HUES64 (cell line): ENCODE measurements at regions not wholly inside any gene's neighbourhood (a gene's known extent, or its start where the extent isn't known, plus 50 kb on each side); places are given as distances from the start of the nearest gene placed in this dataset.

ENCODE experiments used
- H3K27ac ChIP-seq: 2 replicates; pipeline ENCODE4 v1.7.0; 2013; ENCODE audit warnings: low read depth, low read length, inconsistent platforms
- H3K27me3 ChIP-seq: 2 replicates; pipeline ENCODE4 v1.6.1; 2013; ENCODE audit warnings: mild to moderate bottlenecking, low read length; ENCODE audit not compliant: insufficient read depth
- H3K36me3 ChIP-seq: 2 replicates; pipeline ENCODE4 v1.6.1; 2013; ENCODE audit warnings: mild to moderate bottlenecking, low read length; ENCODE audit not compliant: insufficient read depth
- H3K4me1 ChIP-seq: 2 replicates; pipeline ENCODE4 v1.6.1; 2013; ENCODE audit warnings: mild to moderate bottlenecking, low read length, moderate library complexity; ENCODE audit not compliant: insufficient read depth
- H3K4me3 ChIP-seq: 2 replicates; pipeline ENCODE4 v1.5.1; 2013; ENCODE audit warnings: mild to moderate bottlenecking, low read length, moderate library complexity
- H3K9ac ChIP-seq: 2 replicates; pipeline ENCODE4 v1.6.1; 2013; ENCODE audit warnings: mild to moderate bottlenecking, low read depth, low read length
- H3K9me3 ChIP-seq: 2 replicates; pipeline ENCODE4 v1.6.1; 2013; ENCODE audit warnings: low read depth, low read length; ENCODE audit not compliant: insufficient read depth
- WGBS: fragments of 150-250, 120-280 bp; methylation state at CpG from one replicate; pipeline ENCODE4 v1.1.7; 2013; ENCODE audit warnings: missing lambda C conversion rate; 5-methylcytosine and 5-hydroxymethylcytosine counted together

DNA sequence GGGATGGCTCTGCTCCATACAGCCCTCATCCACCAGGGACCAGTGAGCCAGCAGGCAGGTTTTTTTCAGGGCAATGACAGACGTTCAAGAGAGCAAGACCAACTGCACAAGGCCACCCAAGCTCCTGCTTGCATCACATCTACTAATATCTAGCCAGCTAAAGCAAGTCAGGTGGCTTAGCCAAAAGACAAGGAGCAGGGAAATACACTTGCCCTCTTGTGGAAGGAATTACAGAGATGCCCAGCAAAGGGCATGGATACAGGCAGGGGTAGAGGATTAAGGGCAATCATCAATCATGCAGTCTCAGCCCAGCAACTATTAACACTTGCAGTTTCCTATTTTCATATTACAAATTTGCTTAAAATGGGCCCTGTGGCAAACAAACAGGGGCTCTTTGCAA is 81.5 kb upstream of the NTRK3 start:
- Histone ChIP-seq H3K36me3 (no peaks in the 10 kb centered on the region), H3K27me3 (no peaks in the 10 kb centered on the region), H3K9ac (no peak overlapping the region), H3K4me1 (peaks cover 3% of the 10 kb centered on the region; the same call in 1 of the 2 replicates), H3K9me3 (no peaks in the 10 kb centered on the region), H3K27ac (no peak overlapping the region), H3K4me3 (no peak overlapping the region)
- 46% methylated on average over 1 of the region's 1 CpG for WGBS

DNA sequence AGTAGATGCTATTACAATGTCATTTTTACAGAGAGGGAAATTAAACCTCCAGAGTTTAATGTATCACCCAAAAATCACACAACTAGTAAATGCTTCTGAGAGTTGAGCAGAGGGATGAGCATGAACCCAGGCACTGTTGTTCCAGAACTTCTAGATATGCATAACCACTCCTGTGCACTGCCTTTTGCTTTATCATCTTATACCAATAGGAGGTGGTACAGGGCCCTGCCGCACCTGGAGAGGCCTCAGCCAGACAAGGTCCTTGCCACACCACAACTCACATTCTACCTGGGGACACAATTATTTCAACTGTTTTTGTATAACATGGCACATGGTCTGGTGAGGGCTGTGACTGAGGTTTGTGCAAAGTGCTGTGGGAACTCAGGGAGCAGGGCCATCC is 78.5 kb upstream of the NTRK3 start:
- Histone ChIP-seq H3K9ac (no peak overlapping the region), H3K4me3 (no peak overlapping the region), H3K27ac (no peak overlapping the region), H3K36me3 (no peaks in the 10 kb centered on the region), H3K9me3 (no peaks in the 10 kb centered on the region), H3K4me1 (peaks cover 3% of the 10 kb centered on the region; the same call in 1 of the 2 replicates), H3K27me3 (no peaks in the 10 kb centered on the region)
- WGBS = 100% methylated on average over 1 of the region's 1 CpG

- Histone ChIP-seq H3K4me1 (peaks cover 3% of the 10 kb centered on the region; the same call in 1 of the 2 replicates), H3K9me3 (no peaks in the 10 kb centered on the region), H3K36me3 (no peaks in the 10 kb centered on the region), H3K4me3 (no peak overlapping the region), H3K27me3 (no peaks in the 10 kb centered on the region), H3K27ac (no peak overlapping the region), H3K9ac (no peak overlapping the region)
- 74% methylated on average over 4 of the region's 4 CpGs for WGBS
Measured at GRCh38 chr15:88334436-88334835, 77.9 kb upstream of the NTRK3 start.

DNA sequence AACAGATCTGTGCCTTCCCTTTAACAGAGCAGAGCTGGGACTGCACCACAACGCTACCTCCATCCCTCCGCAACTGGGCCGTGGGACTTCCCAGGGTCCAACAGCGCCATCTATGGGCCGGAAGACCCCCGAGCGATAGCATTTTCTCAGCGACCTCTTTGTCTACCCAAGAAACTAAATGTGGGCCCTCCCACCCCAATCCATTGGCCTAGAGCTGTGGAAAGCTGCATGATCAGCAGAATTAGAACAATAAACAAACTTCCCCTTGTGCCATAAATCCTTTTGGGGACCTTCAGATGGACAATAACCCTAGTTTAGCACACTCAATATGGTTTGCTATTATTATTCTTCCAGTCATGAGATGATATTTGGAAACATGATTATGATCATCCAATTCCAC is 74.8 kb upstream of the NTRK3 start:
- WGBS = 5% methylated on average over 8 of the region's 8 CpGs
- Histone ChIP-seq H3K9ac (no peak overlapping the region), H3K27ac (no peak overlapping the region), H3K4me1 (peaks cover 3% of the 10 kb centered on the region; the same call in 1 of the 2 replicates), H3K9me3 (no peaks in the 10 kb centered on the region), H3K36me3 (no peaks in the 10 kb centered on the region), H3K4me3 (no peak overlapping the region), H3K27me3 (no peaks in the 10 kb centered on the region)

- WGBS = 96% methylated on average over 3 of the region's 3 CpGs
Measured at GRCh38 chr15:88326924-88327323, 70.4 kb upstream of the NTRK3 start.

DNA sequence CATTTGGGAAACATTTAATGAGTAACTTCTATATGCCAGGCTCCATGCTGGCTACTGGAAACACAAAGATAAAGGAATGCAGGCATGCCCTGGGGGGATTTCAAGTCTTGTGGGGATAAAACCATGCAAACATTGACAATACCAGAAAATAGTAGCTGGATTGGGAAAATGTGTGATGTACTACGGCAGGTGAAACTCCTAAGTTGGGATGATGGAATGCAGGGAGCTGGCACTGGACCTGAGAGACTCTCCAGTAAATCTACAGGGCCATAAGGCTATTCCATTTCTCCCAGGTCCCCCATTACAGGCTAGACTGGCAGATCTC is 68.2 kb upstream of the NTRK3 start:
- no peak overlapping the region for H3K9ac ChIP-seq
- H3K27ac ChIP-seq = no peak overlapping the region
- no peaks in the 10 kb centered on the region for H3K4me1 ChIP-seq
- H3K9me3 ChIP-seq = no peaks in the 10 kb centered on the region
- no peak overlapping the region for H3K4me3 ChIP-seq
- no peaks in the 10 kb centered on the region for H3K36me3 ChIP-seq
- WGBS = 88% methylated on average over 1 of the region's 1 CpG
- no peaks in the 10 kb centered on the region for H3K27me3 ChIP-seq

More at GRCh38 chr15:88326924-88327323, 70.4 kb upstream of the NTRK3 start:
- Histone ChIP-seq H3K4me3 (no peak overlapping the region), H3K36me3 (no peaks in the 10 kb centered on the region), H3K4me1 (no peaks in the 10 kb centered on the region), H3K27me3 (no peaks in the 10 kb centered on the region), H3K27ac (no peak overlapping the region), H3K9me3 (no peaks in the 10 kb centered on the region), H3K9ac (no peak overlapping the region)

DNA sequence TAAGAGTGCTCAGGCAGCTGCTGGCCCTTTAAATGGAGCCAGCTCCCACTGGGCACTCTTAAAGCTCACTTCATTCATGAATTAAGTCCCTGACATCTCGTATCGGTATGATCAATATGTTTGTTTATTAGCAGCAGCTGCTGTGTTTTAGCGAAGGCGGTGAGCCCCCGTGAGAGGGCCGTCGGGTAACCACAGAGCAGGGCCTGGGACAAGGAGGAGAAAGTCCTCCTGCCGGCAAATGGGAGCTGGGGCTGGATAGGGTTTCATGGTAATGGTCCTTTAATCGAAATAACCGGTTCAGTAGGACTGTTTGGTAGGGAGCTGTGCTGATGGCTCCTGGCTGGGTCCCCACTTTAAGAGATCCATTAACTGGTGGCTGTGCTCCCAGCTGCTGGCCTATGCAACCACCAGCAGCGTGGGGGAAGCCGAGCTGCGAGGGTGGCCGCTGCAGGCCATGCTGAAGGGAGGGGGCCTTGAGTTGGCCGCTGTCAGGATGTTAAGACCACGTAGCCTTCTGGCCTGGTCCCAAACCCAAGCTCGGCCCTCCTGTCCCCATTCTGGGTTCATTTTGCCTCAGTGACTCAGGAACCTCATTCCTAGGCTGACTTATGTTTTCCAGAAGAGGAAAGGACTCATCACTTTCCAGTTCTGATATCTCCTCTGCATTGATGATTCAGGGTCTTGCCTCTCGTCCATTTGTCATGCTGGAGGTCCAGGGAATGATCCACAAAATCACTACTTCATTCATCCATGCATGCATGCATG is 67.6 kb upstream of the NTRK3 start:
- Histone ChIP-seq H3K4me3 (no peak overlapping the region), H3K27ac (no peak overlapping the region), H3K4me1 (no peaks in the 10 kb centered on the region), H3K9me3 (no peaks in the 10 kb centered on the region), H3K27me3 (no peaks in the 10 kb centered on the region), H3K9ac (no peak overlapping the region), H3K36me3 (no peaks in the 10 kb centered on the region)
- whole genome bisulfite sequencing = 92% methylated on average over 18 of the region's 18 CpGs

- Histone ChIP-seq H3K27ac (no peak overlapping the region), H3K9me3 (no peaks in the 10 kb centered on the region), H3K9ac (no peak overlapping the region), H3K36me3 (no peaks in the 10 kb centered on the region), H3K27me3 (no peaks in the 10 kb centered on the region), H3K4me1 (no peaks in the 10 kb centered on the region), H3K4me3 (no peak overlapping the region)
- WGBS = 96% methylated on average over 6 of the region's 8 CpGs
Measured at GRCh38 chr15:88323468-88323867, 66.9 kb upstream of the NTRK3 start.

DNA sequence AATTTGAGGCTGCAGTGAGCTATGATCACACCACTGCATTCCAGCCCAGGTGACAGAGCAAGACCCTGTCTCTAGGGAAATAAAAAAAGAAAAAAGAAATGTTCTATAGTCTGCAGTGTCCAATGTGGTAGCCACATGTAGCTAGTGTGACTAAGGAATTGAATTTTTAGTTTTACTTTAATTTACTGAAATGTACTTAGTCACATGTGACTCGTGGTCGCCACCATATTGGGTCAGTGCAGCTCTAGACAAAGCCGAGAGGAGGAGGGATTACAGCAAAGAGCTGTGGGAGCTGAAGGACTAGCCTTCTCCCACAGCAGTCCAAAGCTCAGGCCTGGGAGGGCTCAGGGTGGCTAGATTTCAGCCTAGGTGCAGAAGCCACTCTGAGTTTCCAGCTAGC is 65.9 kb upstream of the NTRK3 start:
- Histone ChIP-seq H3K27me3 (no peaks in the 10 kb centered on the region), H3K9ac (no peak overlapping the region), H3K4me3 (no peak overlapping the region), H3K36me3 (no peaks in the 10 kb centered on the region), H3K4me1 (no peaks in the 10 kb centered on the region), H3K9me3 (no peaks in the 10 kb centered on the region), H3K27ac (no peak overlapping the region)
- WGBS = 92% methylated on average over 3 of the region's 3 CpGs

DNA sequence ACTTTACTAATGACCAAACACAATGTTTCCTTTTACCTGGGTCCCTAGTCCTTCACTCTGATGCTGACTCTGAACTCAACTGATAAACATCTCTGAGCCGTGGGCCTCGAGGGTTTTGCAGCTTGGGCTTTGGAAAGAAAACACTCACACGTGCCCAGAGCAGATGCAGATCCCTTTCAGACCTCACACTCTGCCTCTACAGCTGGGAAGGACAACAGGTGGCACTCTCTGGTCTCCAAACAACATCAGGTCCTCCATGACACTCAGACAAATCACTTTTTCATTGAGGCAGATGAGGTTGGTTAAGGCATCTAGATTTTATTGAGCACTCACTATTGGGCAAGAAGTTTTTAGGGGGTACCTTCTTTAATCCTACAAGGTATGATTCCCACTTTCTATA is 64.7 kb upstream of the NTRK3 start:
- H3K4me1 ChIP-seq = no peaks in the 10 kb centered on the region
- no peak overlapping the region for H3K9ac ChIP-seq
- no peaks in the 10 kb centered on the region for H3K36me3 ChIP-seq
- H3K4me3 ChIP-seq = no peak overlapping the region
- H3K9me3 ChIP-seq = no peaks in the 10 kb centered on the region
- no peaks in the 10 kb centered on the region for H3K27me3 ChIP-seq
- 75% methylated on average over 3 of the region's 3 CpGs for WGBS
- no peak overlapping the region for H3K27ac ChIP-seq

GRCh38 chr15:88316586-88316985 is 60.0 kb upstream of the NTRK3 start:
- Histone ChIP-seq H3K4me3 (no peak overlapping the region), H3K4me1 (no peaks in the 10 kb centered on the region), H3K9ac (no peak overlapping the region), H3K36me3 (no peaks in the 10 kb centered on the region), H3K27ac (no peak overlapping the region), H3K9me3 (no peaks in the 10 kb centered on the region), H3K27me3 (no peaks in the 10 kb centered on the region)
- 99% methylated on average over 3 of the region's 3 CpGs for WGBS
